ENCODE measurements at regions not wholly inside any gene's neighbourhood (a gene's known extent, or its start where the extent isn't known, plus 50 kb on each side); places are given as distances from the start of the nearest gene placed in this dataset.
"Not testable (repeated sequence)": the region's sequence is repeated elsewhere in the genome, so short reads cannot be mapped to it uniquely, and the experiment has no call there.

- DNase-seq = no peak
Measured at GRCh38 chr12:97005174-97005573, 98.1 kb downstream of the NEDD1 start.

GRCh38 chr12:97005646-97006045 is 98.6 kb downstream of the NEDD1 start:
- DNase-seq = no peak

GRCh38 chr12:97006585-97006984 is 99.5 kb downstream of the NEDD1 start:
- no peak for DNase-seq

- no peak for DNase-seq
Measured at GRCh38 chr12:97016163-97016562, 109.1 kb downstream of the NEDD1 start.

- no peak for DNase-seq
Measured at GRCh38 chr12:97017213-97017612, 110.2 kb downstream of the NEDD1 start.

- no peak for DNase-seq
Measured at GRCh38 chr12:97022536-97023230, 115.6 kb downstream of the NEDD1 start.

- no peak for DNase-seq
Measured at GRCh38 chr12:97024393-97024792, 117.3 kb downstream of the NEDD1 start.

- no peak for DNase-seq
Measured at GRCh38 chr12:97026901-97027300, 119.8 kb downstream of the NEDD1 start.

GRCh38 chr12:97027482-97027881 is 120.4 kb downstream of the NEDD1 start:
- no peak for DNase-seq

- no peak for DNase-seq
Measured at GRCh38 chr12:97038131-97038530, 131.1 kb downstream of the NEDD1 start.

- no peak for DNase-seq
Measured at GRCh38 chr12:97038834-97039233, 131.8 kb downstream of the NEDD1 start.

GRCh38 chr12:97046901-97047300 is 139.8 kb downstream of the NEDD1 start:
- DNase-seq = no peak

GRCh38 chr12:97047361-97047760 is 140.3 kb downstream of the NEDD1 start:
- no peak for DNase-seq

- DNase-seq = no peak
Measured at GRCh38 chr12:97048421-97049035, 141.5 kb downstream of the NEDD1 start.

- no peak for DNase-seq
Measured at GRCh38 chr12:97050509-97050908, 143.5 kb downstream of the NEDD1 start.

- no peak for DNase-seq
Measured at GRCh38 chr12:97051341-97051740, 144.3 kb downstream of the NEDD1 start.

- no peak for DNase-seq
Measured at GRCh38 chr12:97061171-97061570, 154.1 kb downstream of the NEDD1 start.

GRCh38 chr12:97063292-97063935 is 156.4 kb downstream of the NEDD1 start:
- DNase-seq = no peak

GRCh38 chr12:97075161-97075933 is 168.3 kb downstream of the NEDD1 start:
- DNase-seq = peak in 1 of 2 donors; percentile 0

- peak in 1 of 2 donors; percentile 2 for DNase-seq
Measured at GRCh38 chr12:97075934-97076630, 169.0 kb downstream of the NEDD1 start.

GRCh38 chr12:97076912-97077311 is 169.9 kb downstream of the NEDD1 start:
- DNase-seq = not testable (repeated sequence)

- no peak for DNase-seq
Measured at GRCh38 chr12:97082029-97082428, 175.0 kb downstream of the NEDD1 start.
